ENCODE measurements at regions not wholly inside any gene's neighbourhood (a gene's known extent, or its start where the extent isn't known, plus 50 kb on each side); places are given as distances from the start of the nearest gene placed in this dataset.

GRCh38 chr2:38427936-38428335 is 50.9 kb upstream of the ATL2 start:
- H2AFZ ChIP-seq = no peak overlapping the region
- H3K4me1 ChIP-seq = peaks cover 11% of the 10 kb centered on the region
- H3K9me3 ChIP-seq (ENCODE audit: control insufficient read depth, low read length) = no peaks in the 10 kb centered on the region
- H3K27me3 ChIP-seq (ENCODE audit: control insufficient read depth, insufficient read depth, low read length) = no peaks in the 10 kb centered on the region
- H3K4me3 ChIP-seq (ENCODE audit: low read depth, low read length) = no peak overlapping the region
- H3K4me2 ChIP-seq (ENCODE audit: low read length) = no peak overlapping the region
- no peak overlapping the region for H3K9ac ChIP-seq
- no peaks in the 10 kb centered on the region for H3K36me3 ChIP-seq (ENCODE audit: control insufficient read depth, insufficient read depth, low read length)
- H3K79me2 ChIP-seq = no peaks in the 10 kb centered on the region
- TF ChIP-seq CTCF (IDR thresholded peaks at IDR 0.05) = no peak
- no peak overlapping the region for H3K27ac ChIP-seq

- Histone ChIP-seq H2AFZ (no peak overlapping the region), H3K27ac (no peak overlapping the region), H3K4me3 (ENCODE audit: low read depth, low read length) (no peak overlapping the region), H3K36me3 (ENCODE audit: control insufficient read depth, insufficient read depth, low read length) (no peaks in the 10 kb centered on the region), H3K79me2 (no peaks in the 10 kb centered on the region), H3K4me2 (ENCODE audit: low read length) (no peak overlapping the region), H3K9ac (no peak overlapping the region), H3K9me3 (ENCODE audit: control insufficient read depth, low read length) (no peaks in the 10 kb centered on the region), H3K27me3 (ENCODE audit: control insufficient read depth, insufficient read depth, low read length) (no peaks in the 10 kb centered on the region), H3K4me1 (peaks cover 2% of the 10 kb centered on the region)
- TF ChIP-seq CTCF (IDR thresholded peaks at IDR 0.05) = no peak
Measured at GRCh38 chr2:38427054-38427453, 50.0 kb upstream of the ATL2 start.

Measured in parathyroid adenoma (tissue), 2 donors.